ENCODE measurements at regions not wholly inside any gene's neighbourhood (a gene's known extent, or its start where the extent isn't known, plus 50 kb on each side); places are given as distances from the start of the nearest gene placed in this dataset.

GRCh38 chr1:182259229-182259872 is 132.2 kb downstream of the GLUL start (continued):
- no peak for TF ChIP-seq ZNF431 (CRISPR knock-in tag; IDR thresholded peaks at IDR 0.05)
- TF ChIP-seq ZBTB40 (IDR thresholded peaks at IDR 0.05) = no peak
- no peak for TF ChIP-seq ZBTB40 (CRISPR knock-in tag; IDR thresholded peaks at IDR 0.05)
- peak; percentile 26 for TF ChIP-seq BRD9 (IDR thresholded peaks at IDR 0.05; ENCODE audit: low read depth, partially characterized antibody)
- TF ChIP-seq SMARCE1 (IDR thresholded peaks at IDR 0.05) = no peak
- TF ChIP-seq, protein P1, sequence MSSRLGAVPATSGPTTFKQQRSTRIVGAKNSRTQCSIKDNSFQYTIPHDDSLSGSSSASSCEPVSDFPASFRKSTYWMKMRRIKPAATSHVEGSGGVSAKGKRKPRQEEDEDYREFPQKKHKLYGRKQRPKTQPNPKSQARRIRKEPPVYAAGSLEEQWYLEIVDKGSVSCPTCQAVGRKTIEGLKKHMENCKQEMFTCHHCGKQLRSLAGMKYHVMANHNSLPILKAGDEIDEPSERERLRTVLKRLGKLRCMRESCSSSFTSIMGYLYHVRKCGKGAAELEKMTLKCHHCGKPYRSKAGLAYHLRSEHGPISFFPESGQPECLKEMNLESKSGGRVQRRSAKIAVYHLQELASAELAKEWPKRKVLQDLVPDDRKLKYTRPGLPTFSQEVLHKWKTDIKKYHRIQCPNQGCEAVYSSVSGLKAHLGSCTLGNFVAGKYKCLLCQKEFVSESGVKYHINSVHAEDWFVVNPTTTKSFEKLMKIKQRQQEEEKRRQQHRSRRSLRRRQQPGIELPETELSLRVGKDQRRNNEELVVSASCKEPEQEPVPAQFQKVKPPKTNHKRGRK (tag; IDR thresholded peaks at IDR 0.05) = no peak
- no peak for TF ChIP-seq SIRT6 (IDR thresholded peaks at IDR 0.05; ENCODE audit: low read depth, low read length)
- peak; percentile 85 for TF ChIP-seq BHLHE40 (IDR thresholded peaks at IDR 0.05; ENCODE audit: low read length)
- TF ChIP-seq, protein P2, sequence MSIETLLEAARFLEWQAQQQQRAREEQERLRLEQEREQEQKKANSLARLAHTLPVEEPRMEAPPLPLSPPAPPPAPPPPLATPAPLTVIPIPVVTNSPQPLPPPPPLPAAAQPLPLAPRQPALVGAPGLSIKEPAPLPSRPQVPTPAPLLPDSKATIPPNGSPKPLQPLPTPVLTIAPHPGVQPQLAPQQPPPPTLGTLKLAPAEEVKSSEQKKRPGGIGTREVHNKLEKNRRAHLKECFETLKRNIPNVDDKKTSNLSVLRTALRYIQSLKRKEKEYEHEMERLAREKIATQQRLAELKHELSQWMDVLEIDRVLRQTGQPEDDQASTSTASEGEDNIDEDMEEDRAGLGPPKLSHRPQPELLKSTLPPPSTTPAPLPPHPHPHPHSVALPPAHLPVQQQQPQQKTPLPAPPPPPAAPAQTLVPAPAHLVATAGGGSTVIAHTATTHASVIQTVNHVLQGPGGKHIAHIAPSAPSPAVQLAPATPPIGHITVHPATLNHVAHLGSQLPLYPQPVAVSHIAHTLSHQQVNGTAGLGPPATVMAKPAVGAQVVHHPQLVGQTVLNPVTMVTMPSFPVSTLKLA (conservative IDR thresholded peaks at IDR 0.05) = peak; percentile 55 to 78; a peak in 3 of 4 replicates
- TF ChIP-seq PRPF4 (IDR thresholded peaks at IDR 0.05; ENCODE audit: insufficient read depth, low read depth, low read length, poor library complexity, severe bottlenecking) = no peak
- no peak; the same call in 1 of the 2 replicates for TF ChIP-seq ZNF133 (CRISPR knock-in tag; IDR thresholded peaks at IDR 0.05)
- TF ChIP-seq NUFIP1 (IDR thresholded peaks at IDR 0.05; ENCODE audit: partially characterized antibody) = peak; percentile 70
- no peak for TF ChIP-seq TRIM24 (IDR thresholded peaks at IDR 0.05)
- TF ChIP-seq TARDBP (IDR thresholded peaks at IDR 0.05) = no peak
- peak; percentile 94 for TF ChIP-seq ZNF766 (CRISPR knock-in tag; conservative IDR thresholded peaks at IDR 0.05)
- TF ChIP-seq TAF7 (tag; IDR thresholded peaks at IDR 0.05) = 0 out of 2 replicates have a peak, but pooled peaks have one; percentile 33
- TF ChIP-seq, protein P3, sequence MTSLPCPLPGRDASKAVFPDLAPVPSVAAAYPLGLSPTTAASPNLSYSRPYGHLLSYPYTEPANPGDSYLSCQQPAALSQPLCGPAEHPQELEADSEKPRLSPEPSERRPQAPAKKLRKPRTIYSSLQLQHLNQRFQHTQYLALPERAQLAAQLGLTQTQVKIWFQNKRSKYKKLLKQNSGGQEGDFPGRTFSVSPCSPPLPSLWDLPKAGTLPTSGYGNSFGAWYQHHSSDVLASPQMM (CRISPR knock-in tag; IDR thresholded peaks at IDR 0.05) = no peak
- peak; percentile 54; the same call in 1 of the 2 replicates for TF ChIP-seq GATAD2A (IDR thresholded peaks at IDR 0.05)

Measured in K562 (cell line).